PFSK-1 (cell line): ENCODE measurements at regions not wholly inside any gene's neighbourhood (a gene's known extent, or its start where the extent isn't known, plus 50 kb on each side); places are given as distances from the start of the nearest gene placed in this dataset.

Source experiments
- FOXP2 ChIP-seq: optimal IDR thresholded peaks from 2 replicates; pipeline ENCODE3; 2011; ENCODE audit warnings: borderline replicate concordance, control low read depth, inconsistent platforms; ENCODE audit not compliant: insufficient read depth; ENCODE audit errors: extremely low read length, extremely low read depth
- POLR2AphosphoS5 ChIP-seq: IDR thresholded peaks from 2 replicates; pipeline ENCODE4 v1.6.1; 2012; ENCODE audit warnings: low read depth, mild to moderate bottlenecking, control low read depth, low read length, moderate library complexity
- SIN3A ChIP-seq: IDR thresholded peaks from 2 replicates; pipeline ENCODE4 v1.6.1; 2012; ENCODE audit warnings: mild to moderate bottlenecking, low read length, moderate library complexity, borderline replicate concordance; ENCODE audit not compliant: insufficient read depth
- TAF1 ChIP-seq: IDR thresholded peaks from 2 replicates; pipeline ENCODE4 v1.6.1; 2012; ENCODE audit warnings: low read length, control low read depth, borderline replicate concordance; ENCODE audit not compliant: insufficient read depth
- TF ChIP-seq, protein P1 (sequence below), 2 experiments: IDR thresholded peaks; 2 replicates each; pipeline versions ENCODE4 v1.6.1 to v1.8.0; 2011 to 2012; ENCODE audit warnings: low read depth in 2 of 2, low read length in 2 of 2, control low read depth in 1 of 2, inconsistent platforms in 1 of 2, mild to moderate bottlenecking in 1 of 2, moderate library complexity in 1 of 2; ENCODE audit not compliant: insufficient read depth in 1 of 2

DNA sequence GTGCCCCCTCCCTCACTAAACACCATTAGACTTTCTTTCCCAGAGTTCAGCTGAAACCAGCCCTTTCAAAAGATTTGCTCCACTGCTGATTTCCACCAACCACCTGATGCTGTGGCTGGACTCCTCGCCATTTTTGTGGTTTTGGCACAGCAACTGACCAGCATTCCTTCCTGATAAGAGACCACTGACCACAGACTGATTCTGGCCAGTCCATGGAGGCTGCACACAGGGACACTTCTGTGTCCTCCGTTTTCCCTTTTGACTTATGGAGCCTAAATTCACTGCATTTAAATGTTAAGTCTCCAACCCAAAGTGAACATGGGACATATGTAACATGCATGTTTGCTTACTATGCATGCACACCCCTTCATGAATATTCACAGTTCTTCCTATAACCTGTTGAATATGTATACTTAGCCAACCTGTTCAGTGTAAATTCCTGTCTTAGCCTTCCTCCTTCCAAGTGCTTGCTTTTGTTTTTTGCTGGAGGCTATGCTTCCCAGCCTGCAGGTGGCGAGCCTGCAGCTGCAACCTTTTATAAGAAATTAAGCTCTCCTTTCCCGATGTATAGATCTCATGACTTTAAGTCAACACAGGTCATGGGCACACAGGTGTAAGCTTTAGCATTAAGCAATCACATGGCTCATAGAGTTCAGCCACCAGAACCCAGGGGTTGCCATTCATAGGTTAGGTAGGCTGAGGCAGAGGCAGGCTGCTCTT lies 78.7 kb downstream of the ACTL7B start:
- TF ChIP-seq, protein P1, sequence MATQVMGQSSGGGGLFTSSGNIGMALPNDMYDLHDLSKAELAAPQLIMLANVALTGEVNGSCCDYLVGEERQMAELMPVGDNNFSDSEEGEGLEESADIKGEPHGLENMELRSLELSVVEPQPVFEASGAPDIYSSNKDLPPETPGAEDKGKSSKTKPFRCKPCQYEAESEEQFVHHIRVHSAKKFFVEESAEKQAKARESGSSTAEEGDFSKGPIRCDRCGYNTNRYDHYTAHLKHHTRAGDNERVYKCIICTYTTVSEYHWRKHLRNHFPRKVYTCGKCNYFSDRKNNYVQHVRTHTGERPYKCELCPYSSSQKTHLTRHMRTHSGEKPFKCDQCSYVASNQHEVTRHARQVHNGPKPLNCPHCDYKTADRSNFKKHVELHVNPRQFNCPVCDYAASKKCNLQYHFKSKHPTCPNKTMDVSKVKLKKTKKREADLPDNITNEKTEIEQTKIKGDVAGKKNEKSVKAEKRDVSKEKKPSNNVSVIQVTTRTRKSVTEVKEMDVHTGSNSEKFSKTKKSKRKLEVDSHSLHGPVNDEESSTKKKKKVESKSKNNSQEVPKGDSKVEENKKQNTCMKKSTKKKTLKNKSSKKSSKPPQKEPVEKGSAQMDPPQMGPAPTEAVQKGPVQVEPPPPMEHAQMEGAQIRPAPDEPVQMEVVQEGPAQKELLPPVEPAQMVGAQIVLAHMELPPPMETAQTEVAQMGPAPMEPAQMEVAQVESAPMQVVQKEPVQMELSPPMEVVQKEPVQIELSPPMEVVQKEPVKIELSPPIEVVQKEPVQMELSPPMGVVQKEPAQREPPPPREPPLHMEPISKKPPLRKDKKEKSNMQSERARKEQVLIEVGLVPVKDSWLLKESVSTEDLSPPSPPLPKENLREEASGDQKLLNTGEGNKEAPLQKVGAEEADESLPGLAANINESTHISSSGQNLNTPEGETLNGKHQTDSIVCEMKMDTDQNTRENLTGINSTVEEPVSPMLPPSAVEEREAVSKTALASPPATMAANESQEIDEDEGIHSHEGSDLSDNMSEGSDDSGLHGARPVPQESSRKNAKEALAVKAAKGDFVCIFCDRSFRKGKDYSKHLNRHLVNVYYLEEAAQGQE (IDR thresholded peaks at IDR 0.05; ENCODE audit: insufficient read depth in 1 of 2, low read depth in 2 of 2, low read length in 2 of 2) = no peak
- TF ChIP-seq POLR2AphosphoS5 (no peak), TAF1 (no peak), FOXP2 (no peak), SIN3A (no peak)

GRCh38 chr9:108775901-108776306 lies 79.9 kb downstream of the ACTL7B start:
- TF ChIP-seq SIN3A (no peak), FOXP2 (no peak), TAF1 (no peak), POLR2AphosphoS5 (no peak)
- TF ChIP-seq, protein P1 (IDR thresholded peaks at IDR 0.05; ENCODE audit: insufficient read depth in 1 of 2, low read depth in 2 of 2, low read length in 2 of 2) = no peak

DNA sequence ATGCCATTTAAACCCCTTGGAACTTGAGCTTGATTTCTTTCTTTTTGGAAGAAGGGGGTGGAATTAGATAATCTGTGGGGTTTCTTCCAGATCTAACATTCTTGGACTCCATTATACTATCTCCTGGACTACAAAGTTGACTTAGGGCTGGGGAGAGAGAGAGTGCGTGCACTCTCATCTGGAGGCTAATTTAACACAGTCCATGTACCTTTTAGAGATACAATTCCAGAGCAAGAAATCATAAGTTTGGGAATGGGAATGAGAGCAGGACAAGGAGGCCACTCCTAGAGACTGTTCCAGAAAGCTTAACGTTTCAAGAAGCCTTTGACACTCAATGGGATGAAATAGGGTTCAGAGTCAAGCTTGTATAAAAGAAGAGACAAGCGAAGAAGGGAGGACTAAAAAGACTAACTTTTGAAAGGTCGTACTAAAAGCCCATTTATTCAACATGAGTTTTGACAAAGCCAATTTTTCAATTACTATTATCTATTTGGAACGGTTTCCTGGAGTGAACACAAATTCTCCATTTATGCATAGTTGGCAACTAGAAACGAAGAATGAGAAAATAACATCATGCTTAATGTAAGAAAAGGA lies 83.4 kb downstream of the ACTL7B start:
- TF ChIP-seq POLR2AphosphoS5 (no peak), SIN3A (no peak), FOXP2 (no peak), TAF1 (no peak)
- TF ChIP-seq, protein P1 (IDR thresholded peaks at IDR 0.05; ENCODE audit: insufficient read depth in 1 of 2, low read depth in 2 of 2, low read length in 2 of 2) = no peak

GRCh38 chr9:108768744-108769143 lies 87.0 kb downstream of the ACTL7B start:
- TF ChIP-seq TAF1 (no peak), FOXP2 (no peak), POLR2AphosphoS5 (no peak), SIN3A (no peak)
- TF ChIP-seq, protein P1 (IDR thresholded peaks at IDR 0.05; ENCODE audit: insufficient read depth in 1 of 2, low read depth in 2 of 2, low read length in 2 of 2) = no peak
